A673 (cell line): ENCODE measurements at regions not wholly inside any gene's neighbourhood (a gene's known extent, or its start where the extent isn't known, plus 50 kb on each side); places are given as distances from the start of the nearest gene placed in this dataset.

Source experiments
- BruUV-seq: library from RNA; stranded (reverse); fragments of 400-500 nt; replicated peaks from 2 replicates; lab custom pipeline; 2021; lab: Mats Ljungman, UMichigan
- CTCF ChIA-PET: fragments of 300-600 bp; sonication (Branson Sonifier 250); formaldehyde crosslinking; loops from one replicate; lab custom pipeline; 2022; ENCODE audit warnings: antibody characterized with exemption; lab: Charles Lee
- POLR2A ChIA-PET: fragments of 300-600 bp; sonication (Branson Sonifier 250); formaldehyde crosslinking; loops from one replicate; lab custom pipeline; 2022; ENCODE audit warnings: antibody characterized with exemption; ENCODE audit not compliant: low non-redundant PET; lab: Charles Lee
- DNase-seq: peaks from one replicate; pipeline ENCODE4 v3.0.0-alpha.2; 2015; ENCODE audit warnings: low spot score
- H3K27ac ChIP-seq: fragments of 200-600 bp; sonication (generic); 2 replicates; pipeline ENCODE4 v1.5.1; 2016; ENCODE audit warnings: mixed run types, low read depth, mild to moderate bottlenecking, mixed read lengths, antibody characterized with exemption, low read length; ENCODE audit not compliant: poor library complexity, severe bottlenecking
- H3K27me3 ChIP-seq: fragments of 200-600 bp; sonication (generic); replicated peaks from 2 replicates; pipeline ENCODE4 v1.6.1; 2017; ENCODE audit warnings: mixed run types, low read depth, mild to moderate bottlenecking, mixed read lengths, antibody characterized with exemption, low read length; ENCODE audit not compliant: insufficient read depth, poor library complexity
- H3K36me3 ChIP-seq: fragments of 200-600 bp; sonication (generic); 2 replicates; pipeline ENCODE4 v1.6.1; 2016; ENCODE audit warnings: mixed run types, mild to moderate bottlenecking, mixed read lengths, antibody characterized with exemption, low read length; ENCODE audit not compliant: insufficient read depth, poor library complexity, severe bottlenecking
- H3K4me1 ChIP-seq: fragments of 200-600 bp; sonication (generic); 2 replicates; pipeline ENCODE4 v1.6.1; 2017; ENCODE audit warnings: mixed run types, mild to moderate bottlenecking, mixed read lengths, antibody characterized with exemption, low read length; ENCODE audit not compliant: insufficient read depth, poor library complexity, severe bottlenecking
- H3K4me3 ChIP-seq: fragments of 200-600 bp; sonication (generic); 2 replicates; pipeline ENCODE4 v1.5.1; 2016; ENCODE audit warnings: low read depth, mixed run types, mild to moderate bottlenecking, mixed read lengths, low read length; ENCODE audit not compliant: poor library complexity, severe bottlenecking
- H3K9me3 ChIP-seq: fragments of 200-600 bp; sonication (generic); 2 replicates; pipeline ENCODE4 v1.6.1; 2016; ENCODE audit warnings: mixed run types, low read depth, mild to moderate bottlenecking, mixed read lengths, antibody characterized with exemption, low read length; ENCODE audit not compliant: poor library complexity, severe bottlenecking
- CTCF ChIP-seq: fragments of 300-800, 200-600 bp; sonication (generic); conservative IDR thresholded peaks from 2 replicates; pipeline ENCODE4 v1.5.1; 2017; ENCODE audit warnings: low read depth, mild to moderate bottlenecking, antibody characterized with exemption, low read length, moderate library complexity, mixed read lengths
- EZH2 ChIP-seq: fragments of 200-600 bp; sonication (generic); IDR thresholded peaks from 2 replicates; pipeline ENCODE4 v1.6.1; 2017; ENCODE audit warnings: borderline replicate concordance, low read depth, mild to moderate bottlenecking, mixed read lengths, antibody characterized with exemption, low read length; ENCODE audit not compliant: poor library complexity, severe bottlenecking
- intact Hi-C: fragments of 100-400 bp; cut with micrococcal nuclease; formaldehyde crosslinking; loops from one replicate; pipeline ENCODE4 v1.10.0; 2022; ENCODE audit not compliant: unreplicated experiment

- no TSS peak for BruUV-seq
- no peaks in the 10 kb centered on the region for H3K27me3 ChIP-seq
- DNase-seq: no peak
- ChIA-PET CTCF (no interaction called here), POLR2A (no interaction called here)
- no peaks in the 10 kb centered on the region for H3K9me3 ChIP-seq
- H3K4me1 ChIP-seq: no peaks in the 10 kb centered on the region
- H3K4me3 ChIP-seq: no peak overlapping the region
- no peaks in the 10 kb centered on the region for H3K36me3 ChIP-seq
- no peak for TF ChIP-seq CTCF
- TF ChIP-seq EZH2: no peak
- intact Hi-C loops: no loop called here
- no peak overlapping the region for H3K27ac ChIP-seq
These were observed 626.5 kb downstream of the NPHP4 start for GRCh38 chr1:5365751-5366150.

GRCh38 chr1:5364591-5364990 lies 627.6 kb downstream of the NPHP4 start:
- no peak for DNase-seq
- POLR2A ChIA-PET: no interaction called here
- no peaks in the 10 kb centered on the region for H3K27me3 ChIP-seq
- no peak overlapping the region for H3K27ac ChIP-seq
- TF ChIP-seq CTCF: no peak
- no peak for TF ChIP-seq EZH2
- CTCF ChIA-PET: no interaction called here
- BruUV-seq: no TSS peak
- no peaks in the 10 kb centered on the region for H3K36me3 ChIP-seq
- no peaks in the 10 kb centered on the region for H3K4me1 ChIP-seq
- peaks cover 3% of the 10 kb centered on the region for H3K9me3 ChIP-seq
- intact Hi-C loops: no loop called here
- H3K4me3 ChIP-seq: no peak overlapping the region

- Histone ChIP-seq H3K4me1 (no peaks in the 10 kb centered on the region), H3K36me3 (no peaks in the 10 kb centered on the region), H3K9me3 (peaks cover 14% of the 10 kb centered on the region), H3K27ac (no peak overlapping the region), H3K4me3 (no peak overlapping the region), H3K27me3 (no peaks in the 10 kb centered on the region)
- intact Hi-C loops: no loop called here
- CTCF ChIA-PET: no interaction called here
- no peak for TF ChIP-seq CTCF
- no peak for TF ChIP-seq EZH2
- POLR2A ChIA-PET: no interaction called here
- no TSS peak for BruUV-seq
- DNase-seq: no peak
These were observed 637.5 kb downstream of the NPHP4 start for GRCh38 chr1:5354681-5355080.
